GM21825 (cell line): ENCODE measurements at regions not wholly inside any gene's neighbourhood (a gene's known extent, or its start where the extent isn't known, plus 50 kb on each side); places are given as distances from the start of the nearest gene placed in this dataset.
A peak's percentile ranks its signal among the peaks of the same experiment; 100 is the strongest.

Source experiments
- ATAC-seq: cut with Tn5 transposase; IDR thresholded peaks from one replicate; pipeline ENCODE4 v1.9.1; 2021; ENCODE audit warnings: mild to moderate bottlenecking, moderate library complexity; ENCODE audit not compliant: unreplicated experiment

DNA sequence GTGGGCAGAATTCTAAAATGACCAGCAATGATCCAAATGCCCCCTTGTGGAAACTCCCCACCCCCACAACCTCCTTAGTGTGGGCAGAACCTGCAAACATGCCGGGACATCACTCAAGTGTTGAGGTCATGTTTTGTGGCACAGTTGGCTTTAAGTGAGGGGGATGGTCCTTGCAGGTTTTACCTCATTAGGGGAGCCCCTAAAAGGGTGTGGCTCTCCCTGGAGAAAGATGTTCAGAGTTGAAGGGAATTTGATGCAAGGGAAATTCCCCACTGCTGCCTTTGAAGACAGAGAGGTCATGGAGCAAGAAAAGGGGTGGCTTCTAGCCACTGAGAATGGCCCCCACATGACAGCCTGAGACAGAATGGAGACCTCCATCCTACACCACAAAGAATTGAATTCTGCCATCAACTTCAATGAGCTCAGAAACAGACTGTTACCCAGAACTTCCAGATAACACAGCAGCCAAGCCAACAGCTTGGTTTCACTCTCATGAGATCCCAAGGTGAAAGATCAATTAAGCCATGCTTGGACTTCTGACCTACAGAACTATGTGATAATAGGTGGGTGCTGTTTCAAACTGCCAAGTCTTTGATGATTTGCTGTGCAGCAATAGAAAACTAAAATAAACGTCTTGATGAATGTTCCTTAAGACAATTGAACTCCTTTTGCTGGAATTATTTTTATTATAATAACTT lies 103.4 kb downstream of the MED10 start:
- ATAC-seq, result no peak

DNA sequence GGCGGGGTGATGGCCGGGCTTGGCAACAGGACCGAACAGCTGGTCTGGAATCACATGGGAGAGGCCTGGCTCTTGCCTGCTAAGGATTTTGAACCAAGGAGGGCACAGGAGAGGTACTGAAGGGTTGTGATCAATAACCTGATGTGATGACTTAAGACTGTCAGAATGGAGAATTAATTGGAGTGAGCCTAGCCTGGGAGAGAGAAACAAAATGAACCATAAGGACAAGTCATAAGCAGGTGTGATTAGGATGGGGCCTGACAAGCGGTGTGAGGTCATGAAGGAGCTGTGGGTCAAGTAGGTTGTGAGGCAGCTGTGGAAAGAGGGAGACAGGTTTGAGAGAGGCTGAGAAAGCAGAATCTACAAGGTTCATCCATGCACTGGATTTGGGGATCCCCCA lies 104.6 kb downstream of the MED10 start:
- ATAC-seq, result no peak

- ATAC-seq, result peak; percentile 73
These were observed 105.1 kb downstream of the MED10 start for GRCh38 chr5:6273090-6273735.

- no peak for ATAC-seq
These were observed 108.4 kb downstream of the MED10 start for GRCh38 chr5:6269925-6270324.

DNA sequence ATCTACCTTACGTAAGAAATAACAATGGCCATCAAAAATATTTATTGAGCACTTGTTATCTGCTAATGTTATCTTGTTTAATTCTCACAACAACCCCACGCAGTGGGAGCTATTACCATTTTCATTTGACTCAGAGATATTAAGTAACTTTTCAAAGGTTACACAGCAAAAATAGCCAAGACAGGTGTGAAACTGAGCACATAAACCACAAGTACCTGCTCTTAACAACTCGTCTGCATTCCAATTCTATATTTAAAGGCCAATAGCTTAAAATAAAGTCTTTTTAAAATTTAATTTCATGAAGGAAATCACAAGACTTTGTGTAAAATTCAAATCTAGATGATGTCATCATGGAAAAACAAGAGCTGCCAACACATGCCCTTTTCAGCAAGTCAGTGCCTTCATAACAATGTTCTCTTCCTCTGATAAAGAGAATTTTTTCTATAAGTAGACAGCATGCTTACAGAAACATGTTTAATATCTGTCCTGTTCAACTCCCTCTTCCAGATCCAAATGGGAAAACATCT lies 111.6 kb downstream of the MED10 start:
- no peak for ATAC-seq

- ATAC-seq, result no peak
These were observed 114.0 kb downstream of the MED10 start for GRCh38 chr5:6264394-6264793.

DNA sequence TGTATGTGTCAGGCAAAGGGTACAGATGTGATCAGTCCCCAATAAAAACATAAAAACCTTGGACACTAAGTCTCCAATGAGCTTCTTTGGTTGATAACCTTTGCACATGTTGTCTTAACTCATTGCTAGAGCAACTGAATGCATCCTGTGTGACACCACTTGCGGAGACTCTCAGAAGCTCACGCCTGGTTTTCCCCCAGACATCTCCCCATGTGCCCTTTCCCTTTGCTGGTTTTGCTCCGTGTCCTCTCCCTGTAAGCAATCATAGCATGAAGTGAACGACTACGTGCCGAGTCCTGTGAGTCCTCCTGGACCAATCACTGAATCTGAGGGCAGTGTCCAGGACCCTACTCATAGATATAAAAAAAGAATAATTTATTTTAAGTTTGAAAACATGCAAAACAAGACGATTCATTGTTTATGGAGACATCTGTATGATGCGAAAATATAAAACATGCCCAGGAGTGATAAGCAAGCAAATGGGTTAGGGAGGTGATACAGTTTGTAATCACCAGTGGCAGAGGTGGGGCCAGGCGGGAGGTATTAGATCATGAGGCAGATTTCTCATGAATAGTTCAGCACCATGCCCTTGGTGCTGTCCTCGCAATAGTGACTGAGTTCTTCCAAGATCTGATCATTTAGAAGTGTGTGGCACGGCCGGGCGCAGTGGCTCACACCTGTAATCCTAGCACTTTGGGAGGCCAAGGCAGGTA lies 115.5 kb downstream of the MED10 start:
- no peak for ATAC-seq

- ATAC-seq, result no peak
These were observed 116.7 kb downstream of the MED10 start for GRCh38 chr5:6261668-6262067.

- no peak for ATAC-seq
These were observed 117.1 kb downstream of the MED10 start for GRCh38 chr5:6261256-6261655.

- no peak for ATAC-seq
These were observed 117.5 kb downstream of the MED10 start for GRCh38 chr5:6260846-6261245.

DNA sequence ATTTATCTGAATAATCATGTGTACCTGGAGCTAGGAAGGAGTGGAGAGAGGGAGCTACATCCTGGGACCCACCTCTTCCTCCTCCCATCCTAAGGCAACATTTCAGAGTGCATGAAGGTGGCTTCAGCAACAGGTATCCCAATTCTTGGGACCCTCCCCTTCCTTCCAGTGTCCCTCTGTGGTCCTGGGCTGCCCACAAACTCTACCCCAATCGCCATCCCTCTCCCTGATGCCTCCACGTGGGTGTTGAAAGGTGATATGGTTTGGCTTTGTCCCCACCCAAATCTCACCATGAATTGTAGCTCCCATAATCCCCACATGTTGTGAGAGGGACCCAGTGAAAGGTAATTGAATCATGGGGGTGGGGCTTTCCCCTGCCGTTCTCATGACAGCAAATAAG lies 121.4 kb downstream of the MED10 start:
- no peak for ATAC-seq

GRCh38 chr5:6255956-6256355 lies 122.4 kb downstream of the MED10 start:
- ATAC-seq, result no peak

GRCh38 chr5:6253846-6254245 lies 124.5 kb downstream of the MED10 start:
- ATAC-seq, result no peak

DNA sequence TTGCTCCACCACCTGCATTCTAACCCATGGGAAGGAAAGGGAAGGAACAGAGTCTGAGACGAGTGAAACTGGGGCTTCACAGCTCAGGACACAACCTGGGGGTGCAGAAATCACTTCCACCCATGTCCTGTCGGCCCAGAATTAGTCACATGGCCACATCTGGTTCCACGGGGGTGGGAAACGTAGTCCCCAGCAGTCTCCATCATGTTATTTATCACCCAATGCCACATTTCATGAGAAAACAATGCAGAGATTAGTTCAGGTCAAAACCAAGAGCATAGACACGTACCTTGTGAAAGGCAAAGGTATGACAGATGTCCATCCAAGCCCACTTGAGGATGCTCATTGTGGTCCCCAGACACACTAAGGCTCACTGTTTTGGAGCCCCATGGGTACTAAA lies 125.1 kb downstream of the MED10 start:
- ATAC-seq, result no peak

DNA sequence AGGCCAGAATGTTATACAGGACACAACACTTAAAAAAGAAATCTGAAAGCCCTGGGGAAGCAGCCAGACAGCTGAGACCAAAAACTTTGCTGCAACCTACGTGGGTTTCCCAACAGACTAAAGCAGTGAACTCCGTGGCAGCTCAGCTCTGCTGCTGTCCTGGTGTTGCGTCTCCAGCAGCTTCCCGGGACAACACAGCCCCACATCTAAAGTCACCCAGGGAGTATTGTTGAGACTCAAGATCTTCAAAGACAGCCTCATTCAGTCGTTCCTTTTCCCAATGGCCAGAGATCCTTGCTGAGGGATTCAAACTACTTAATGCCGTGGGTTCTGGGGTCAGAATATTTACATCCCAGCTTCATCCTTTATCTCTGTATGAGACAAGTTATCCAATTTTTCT lies 125.8 kb downstream of the MED10 start:
- ATAC-seq, result no peak

DNA sequence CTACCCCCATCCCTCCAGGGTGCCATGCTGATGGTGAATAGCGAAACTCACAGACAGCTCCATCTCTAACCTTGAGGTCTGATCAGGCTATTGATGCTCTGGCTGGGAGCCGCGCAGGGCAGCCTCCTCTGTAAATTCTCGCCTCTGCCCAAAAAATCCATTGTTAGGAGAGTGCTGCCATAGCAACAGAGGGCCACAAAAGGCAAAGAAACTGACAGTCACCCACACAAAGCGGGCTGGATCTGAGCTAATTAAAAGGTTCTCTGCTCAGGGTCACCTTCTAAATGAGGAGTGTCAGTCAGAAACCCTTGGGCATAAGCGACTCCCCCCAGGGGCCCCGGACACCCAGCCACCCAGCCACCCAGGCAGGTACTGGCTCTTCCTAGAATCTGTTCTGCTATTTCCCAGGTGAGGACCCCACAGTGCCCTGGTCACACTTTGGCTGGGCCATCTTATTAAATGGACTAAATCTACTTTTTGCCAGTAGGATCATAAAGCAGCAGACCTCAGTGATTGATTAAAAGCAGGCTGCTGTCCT lies 126.7 kb downstream of the MED10 start:
- no peak for ATAC-seq

DNA sequence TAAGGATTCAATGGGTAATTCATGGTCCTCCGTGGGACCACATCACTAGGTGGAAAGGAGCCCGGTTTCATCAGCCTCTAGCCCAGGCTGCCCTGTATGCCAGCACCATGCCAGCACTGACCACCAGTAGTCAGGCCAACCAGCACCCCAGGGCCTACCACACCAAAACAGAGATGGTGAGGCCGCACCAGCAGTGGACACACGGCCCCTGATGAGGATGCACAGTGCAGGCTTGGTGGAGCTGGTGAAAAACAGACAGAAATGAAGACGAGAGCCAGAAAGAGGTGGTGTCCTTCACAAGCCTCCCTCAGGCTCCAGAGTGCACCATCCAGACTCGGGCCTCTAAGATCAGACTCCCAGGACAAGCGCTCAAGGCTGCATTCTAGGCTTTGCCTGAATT lies 128.2 kb downstream of the MED10 start:
- no peak for ATAC-seq

DNA sequence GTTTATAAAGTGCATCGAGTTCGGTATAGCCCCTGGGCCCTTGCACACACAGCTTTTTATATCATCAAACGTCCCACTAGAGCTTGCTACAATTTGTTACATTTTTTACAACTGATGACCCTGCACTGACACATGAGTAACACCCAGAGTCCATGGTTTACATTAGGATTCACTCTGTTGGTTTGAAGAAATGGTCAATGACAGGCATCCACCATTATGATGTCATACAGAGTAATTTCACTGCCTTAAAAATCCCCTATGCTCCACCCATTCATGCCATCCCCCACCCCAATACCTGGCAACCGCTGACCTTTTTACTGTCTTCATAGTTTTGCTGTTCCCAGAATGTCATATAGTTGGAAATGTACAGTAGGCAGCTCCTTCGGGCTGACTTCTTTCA lies 130.2 kb downstream of the MED10 start:
- no peak for ATAC-seq

- ATAC-seq, result peak; percentile 57
These were observed 131.4 kb downstream of the MED10 start for GRCh38 chr5:6246820-6247437.

- no peak for ATAC-seq
These were observed 134.0 kb downstream of the MED10 start for GRCh38 chr5:6244339-6244714.

- ATAC-seq, result no peak
These were observed 134.5 kb downstream of the MED10 start for GRCh38 chr5:6243706-6244338.
